ENCODE measurements at regions not wholly inside any gene's neighbourhood (a gene's known extent, or its start where the extent isn't known, plus 50 kb on each side); places are given as distances from the start of the nearest gene placed in this dataset.
"Not testable (repeated sequence)": the region's sequence is repeated elsewhere in the genome, so short reads cannot be mapped to it uniquely, and the experiment has no call there.

- DNase-seq: no peak
These were observed 271.1 kb upstream of the CDH11 start for GRCh38 chr16:65392806-65393565.

GRCh38 chr16:65388592-65388991 is 266.7 kb upstream of the CDH11 start:
- DNase-seq: no peak

DNA sequence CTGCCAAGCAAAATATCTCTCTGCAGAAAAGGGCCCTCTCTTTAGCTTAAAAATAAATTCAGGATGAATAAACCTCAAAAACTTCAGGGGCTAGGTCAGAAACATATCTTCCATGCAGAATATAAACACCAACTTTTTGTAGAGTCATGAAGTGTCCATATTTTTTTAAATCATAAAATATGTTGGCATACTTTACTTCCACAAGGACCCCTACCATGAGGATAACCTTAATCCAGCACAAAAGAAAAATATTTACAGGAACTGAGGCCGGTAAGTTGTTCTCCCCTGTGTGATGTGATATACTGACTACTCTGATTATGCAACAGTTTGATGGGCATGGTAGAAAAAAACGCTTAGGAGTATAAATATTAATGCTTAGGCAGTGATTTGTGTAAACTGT is 264.8 kb upstream of the CDH11 start:
- no peak for DNase-seq

DNA sequence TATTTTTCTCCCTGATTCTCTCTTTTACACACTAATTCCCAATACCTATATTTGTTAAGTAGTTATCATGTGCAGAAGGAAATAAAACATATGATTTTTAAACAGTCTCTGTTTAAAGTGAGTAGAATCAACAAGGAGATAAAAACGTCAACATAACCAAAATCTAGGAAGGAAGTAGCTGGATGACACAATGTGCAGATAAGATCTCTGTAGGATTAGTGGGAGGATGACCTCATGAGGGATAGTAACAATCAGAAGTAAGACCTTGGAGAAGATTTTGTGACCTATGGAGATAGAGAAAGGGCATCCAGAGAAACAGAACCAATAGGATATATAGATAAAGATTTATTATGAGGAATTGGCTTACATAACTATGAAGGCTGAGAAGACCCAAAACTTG is 262.6 kb upstream of the CDH11 start:
- no peak for DNase-seq

DNA sequence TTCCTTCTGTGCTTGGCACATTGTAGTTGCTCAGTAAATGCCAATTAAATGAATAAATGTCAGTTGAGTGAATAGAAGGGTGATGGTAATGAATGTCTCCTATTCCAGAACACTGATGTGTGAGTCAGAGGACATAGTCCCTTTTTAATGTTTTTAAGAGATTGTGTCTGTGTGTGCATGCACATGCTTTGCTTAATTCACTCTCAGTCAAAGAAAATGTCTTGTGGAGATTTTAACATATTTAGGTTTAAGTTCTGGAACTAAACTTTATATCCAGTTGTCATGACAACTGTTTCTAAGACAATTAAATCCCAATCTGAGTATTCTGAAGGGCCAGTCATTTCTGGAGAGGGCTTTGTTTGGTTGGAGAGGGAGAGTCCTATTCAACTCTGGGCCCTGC is 255.3 kb upstream of the CDH11 start:
- no peak for DNase-seq

DNA sequence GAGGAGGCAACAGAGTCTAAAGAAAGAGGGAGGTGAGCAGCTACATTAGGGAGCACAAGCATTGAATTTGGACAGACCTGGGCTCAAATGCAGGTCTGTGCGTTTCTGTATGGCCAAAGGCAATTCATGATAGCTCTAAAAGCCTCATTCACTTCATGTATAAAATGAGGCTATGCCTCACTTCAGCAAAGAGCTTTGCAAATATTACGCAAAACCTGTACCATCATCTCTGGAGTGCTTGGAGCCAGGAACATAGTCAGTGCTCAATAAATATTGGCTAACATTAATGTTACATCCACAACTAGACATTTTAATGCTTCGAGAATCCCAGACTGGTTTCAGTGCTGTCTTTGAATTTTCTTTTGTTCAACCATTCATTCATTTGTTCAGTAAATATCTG is 254.7 kb upstream of the CDH11 start:
- no peak for DNase-seq

DNA sequence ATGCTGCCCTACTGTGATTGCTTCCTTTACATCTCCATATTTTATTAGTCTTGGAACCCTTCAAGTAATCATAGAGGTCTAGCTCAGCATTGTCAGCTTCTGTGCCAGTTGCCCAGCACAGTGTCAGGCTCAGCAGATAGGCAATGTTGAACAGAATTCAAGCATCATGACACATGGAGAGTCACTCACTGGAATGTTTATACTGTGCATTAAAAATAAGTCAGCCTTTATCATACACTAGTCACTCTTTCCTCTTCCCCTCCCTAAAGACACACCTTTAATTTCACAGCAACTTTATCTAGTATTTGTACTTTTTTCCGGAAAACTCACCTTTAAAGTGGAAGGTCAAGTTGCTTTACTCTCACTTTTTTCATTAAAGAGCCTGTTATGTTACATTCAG is 253.8 kb upstream of the CDH11 start:
- no peak for DNase-seq

DNA sequence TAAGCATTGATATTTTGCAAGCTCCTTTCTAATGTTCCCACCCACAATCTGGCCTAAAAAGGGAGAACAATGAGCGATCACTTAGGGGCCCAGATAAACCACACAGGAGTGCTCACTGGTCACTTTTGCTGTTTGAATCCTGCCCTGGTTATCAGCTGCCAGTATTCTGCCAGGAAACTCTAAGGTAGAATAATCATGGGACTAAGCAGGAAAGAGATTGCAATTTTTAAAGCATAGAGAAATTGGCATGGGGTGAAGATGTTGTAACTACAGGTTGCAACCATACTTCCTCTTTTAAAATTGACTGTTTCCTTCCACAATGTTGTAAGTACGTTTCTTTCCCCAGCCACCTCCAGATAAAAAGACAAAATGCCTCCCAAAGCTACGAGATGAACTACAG is 251.2 kb upstream of the CDH11 start:
- DNase-seq: peak; percentile 35

DNA sequence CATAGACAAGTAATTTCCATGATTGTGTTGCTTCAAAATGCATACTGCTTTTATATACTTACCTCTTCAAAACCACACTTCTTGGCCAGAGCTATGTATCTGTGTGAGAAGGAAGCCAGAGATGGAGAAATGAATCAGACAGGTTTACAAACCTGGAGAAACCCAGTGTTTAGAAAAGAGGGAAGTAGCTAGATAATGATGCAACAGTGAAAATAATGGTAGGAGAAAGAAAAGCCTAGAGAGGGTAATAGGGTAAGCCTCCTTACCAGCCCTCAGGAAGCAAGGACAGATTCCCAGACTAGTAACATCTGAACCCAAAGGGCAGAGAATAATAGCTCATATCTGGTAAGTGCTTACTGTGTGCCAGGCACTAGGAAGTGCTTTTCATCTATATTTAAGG is 250.3 kb upstream of the CDH11 start:
- DNase-seq: peak; percentile 1

- no peak for DNase-seq
These were observed 244.2 kb upstream of the CDH11 start for GRCh38 chr16:65365732-65366715.

GRCh38 chr16:65356721-65357120 is 234.9 kb upstream of the CDH11 start:
- DNase-seq: not testable (repeated sequence)

DNA sequence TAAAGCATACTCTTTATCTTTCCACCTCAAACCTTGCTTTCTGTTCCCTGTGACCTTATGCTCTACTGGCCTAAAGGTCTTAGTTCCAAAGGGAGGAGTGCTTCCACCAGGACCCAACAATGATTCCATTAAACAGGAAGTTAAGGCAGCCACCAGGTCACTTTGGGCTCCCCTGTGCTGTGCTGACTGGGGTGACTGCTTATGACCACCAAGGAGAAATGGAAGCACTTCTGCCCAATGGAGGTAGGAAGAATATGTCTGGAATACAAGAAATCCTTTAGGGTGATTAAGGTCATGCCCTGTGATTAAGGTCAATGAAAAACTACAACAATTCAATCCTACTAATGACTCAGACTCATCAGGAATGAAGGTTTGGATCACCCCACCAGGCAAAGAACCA is 233.8 kb upstream of the CDH11 start:
- DNase-seq: no peak

DNA sequence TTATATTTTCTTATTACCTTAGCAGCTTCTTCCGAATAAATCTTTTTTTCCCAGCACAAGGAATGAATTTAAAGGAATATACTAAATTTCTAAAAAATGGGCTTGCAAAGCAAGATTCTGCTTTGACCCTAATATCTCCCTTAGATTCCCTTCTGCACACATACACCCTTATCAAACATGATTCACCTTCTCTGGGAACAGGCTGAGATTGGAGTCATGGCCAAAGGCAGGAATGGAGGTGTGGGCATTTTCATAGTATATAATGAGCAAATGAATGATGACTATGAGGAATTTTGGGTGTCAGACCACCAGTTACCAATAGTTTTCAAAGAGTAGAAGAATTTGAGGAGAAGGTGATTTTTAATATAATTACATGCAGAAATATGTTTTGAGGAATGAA is 231.3 kb upstream of the CDH11 start:
- no peak for DNase-seq

DNA sequence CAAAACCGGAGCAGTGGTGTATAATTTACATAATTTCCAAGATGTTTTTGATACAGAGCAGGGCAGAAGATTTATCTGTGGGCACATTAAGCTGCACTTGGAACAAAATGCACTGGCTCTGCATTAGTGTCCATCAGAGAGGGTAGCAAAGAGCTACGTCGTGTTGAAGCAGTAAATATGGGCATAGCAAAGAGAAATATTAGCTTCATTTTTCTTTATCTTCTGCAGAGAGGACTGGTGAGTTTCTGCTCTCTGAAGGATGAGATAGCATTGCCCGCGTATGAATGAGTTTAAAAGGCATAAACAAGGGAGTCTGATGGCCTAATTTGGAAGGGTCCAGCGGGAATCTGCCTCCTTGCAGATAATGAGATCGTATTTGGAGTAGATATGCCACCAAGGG is 227.8 kb upstream of the CDH11 start:
- DNase-seq: no peak

- DNase-seq: no peak
These were observed 221.7 kb upstream of the CDH11 start for GRCh38 chr16:65343556-65343955.

- DNase-seq: no peak
These were observed 220.5 kb upstream of the CDH11 start for GRCh38 chr16:65342231-65342866.

DNA sequence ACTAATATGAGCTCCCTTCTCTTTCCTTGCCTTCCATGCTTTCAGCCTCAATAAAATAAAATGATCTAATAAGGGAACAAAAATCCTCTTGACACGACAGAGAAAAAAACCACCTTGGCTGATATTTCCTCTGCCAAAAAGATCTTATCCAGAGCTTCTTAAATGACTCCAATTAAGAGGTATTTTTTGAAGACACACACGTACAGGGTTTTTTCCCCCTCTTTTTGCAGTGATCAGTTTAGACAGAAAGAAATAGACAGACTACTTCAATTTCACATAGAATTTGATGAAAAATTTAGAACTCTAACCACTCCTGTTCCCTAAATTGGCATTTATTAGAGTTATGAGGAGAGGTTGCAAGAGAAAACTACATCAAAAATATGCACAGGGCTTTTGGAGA is 217.2 kb upstream of the CDH11 start:
- DNase-seq: no peak

- no peak for DNase-seq
These were observed 214.3 kb upstream of the CDH11 start for GRCh38 chr16:65336160-65336559.

- no peak for DNase-seq
These were observed 212.2 kb upstream of the CDH11 start for GRCh38 chr16:65334081-65334480.

DNA sequence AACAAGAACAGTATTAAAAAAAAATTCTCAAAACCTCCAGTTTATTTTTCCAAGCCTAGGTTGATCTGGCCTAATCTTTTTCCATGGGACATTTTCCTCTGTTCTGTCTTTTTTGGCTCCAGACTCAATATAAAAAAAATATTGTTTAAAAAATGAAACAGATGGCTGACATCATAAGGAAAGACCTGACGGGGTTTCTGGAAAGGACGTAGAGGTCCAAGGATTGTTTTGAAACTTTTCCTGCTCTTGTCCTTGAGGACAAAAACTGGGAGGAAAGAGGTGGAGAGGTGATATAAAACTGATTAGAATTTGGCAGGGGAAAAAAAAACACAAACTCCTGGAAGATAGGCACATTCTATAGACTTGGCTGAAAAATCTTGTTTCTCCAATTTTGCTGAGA is 211.4 kb upstream of the CDH11 start:
- DNase-seq: no peak

GRCh38 chr16:65327346-65327745 is 205.5 kb upstream of the CDH11 start:
- DNase-seq: no peak

- DNase-seq: peak; percentile 10
These were observed 201.9 kb upstream of the CDH11 start for GRCh38 chr16:65323655-65324237.

DNA sequence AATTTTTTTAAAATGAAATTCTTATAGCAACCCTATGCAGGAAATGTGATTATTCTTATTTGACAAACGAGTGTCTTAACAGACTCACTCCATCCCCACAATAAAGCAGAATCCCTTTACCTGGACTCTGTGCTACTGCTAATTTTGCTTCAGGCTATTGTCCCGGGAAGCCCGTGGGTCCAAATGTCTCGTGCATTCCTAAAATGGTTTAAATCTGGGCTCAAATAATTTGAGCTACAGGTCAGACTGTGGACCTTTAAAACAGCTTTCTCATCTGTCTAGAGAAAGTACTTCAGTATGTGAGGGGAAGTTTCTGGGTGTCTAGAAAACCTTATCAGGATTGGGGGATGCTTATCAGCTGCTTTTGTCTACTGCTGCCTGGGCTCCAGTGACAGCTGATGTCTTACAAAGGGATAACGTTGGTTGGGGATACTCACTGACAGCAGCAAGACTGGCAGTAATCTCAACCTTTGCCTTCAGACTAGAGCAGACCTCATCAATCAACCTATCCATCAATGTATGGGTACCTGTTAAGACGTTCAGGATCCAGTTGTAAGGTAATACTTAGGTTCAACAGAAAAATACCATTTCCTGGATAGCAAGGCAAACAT is 197.9 kb upstream of the CDH11 start:
- no peak for DNase-seq
